Left forelimb (tissue), 1 donor: ENCODE measurements at regions not wholly inside any gene's neighbourhood (a gene's known extent, or its start where the extent isn't known, plus 50 kb on each side); places are given as distances from the start of the nearest gene placed in this dataset.
"Not testable (repeated sequence)": the region's sequence is repeated elsewhere in the genome, so short reads cannot be mapped to it uniquely, and the experiment has no call there.

Experiments
- DNase-seq: peaks from one replicate; pipeline ENCODE4 v3.0.0-alpha.2; 2018; ENCODE audit warnings: low spot score

GRCh38 chr20:61092251-61092650 lies 159.8 kb upstream of the CDH4 start:
- DNase-seq = no peak

- DNase-seq = no peak
Observed at GRCh38 chr20:61094581-61094980, 157.5 kb upstream of the CDH4 start.

- no peak for DNase-seq
Observed at GRCh38 chr20:61096463-61096862, 155.6 kb upstream of the CDH4 start.

GRCh38 chr20:61099806-61100205 lies 152.3 kb upstream of the CDH4 start:
- DNase-seq = peak; percentile 78

- no peak for DNase-seq
Observed at GRCh38 chr20:61100489-61100888, 151.6 kb upstream of the CDH4 start.

GRCh38 chr20:61101321-61101720 lies 150.7 kb upstream of the CDH4 start:
- DNase-seq = not testable (repeated sequence)

GRCh38 chr20:61104232-61104631 lies 147.8 kb upstream of the CDH4 start:
- DNase-seq = no peak

GRCh38 chr20:61105395-61105794 lies 146.7 kb upstream of the CDH4 start:
- DNase-seq = no peak

- no peak for DNase-seq
Observed at GRCh38 chr20:61106438-61106837, 145.6 kb upstream of the CDH4 start.

GRCh38 chr20:61109221-61109805 lies 142.7 kb upstream of the CDH4 start:
- no peak for DNase-seq

GRCh38 chr20:61112515-61112914 lies 139.5 kb upstream of the CDH4 start:
- DNase-seq = no peak

- no peak for DNase-seq
Observed at GRCh38 chr20:61113731-61114130, 138.3 kb upstream of the CDH4 start.

GRCh38 chr20:61114493-61115175 lies 137.4 kb upstream of the CDH4 start:
- no peak for DNase-seq

GRCh38 chr20:61115364-61116065 lies 136.5 kb upstream of the CDH4 start:
- DNase-seq = no peak

- no peak for DNase-seq
Observed at GRCh38 chr20:61117725-61118124, 134.3 kb upstream of the CDH4 start.

GRCh38 chr20:61118429-61119224 lies 133.4 kb upstream of the CDH4 start:
- DNase-seq = no peak

GRCh38 chr20:61119273-61119672 lies 132.8 kb upstream of the CDH4 start:
- no peak for DNase-seq

- DNase-seq = no peak
Observed at GRCh38 chr20:61119794-61120410, 132.2 kb upstream of the CDH4 start.

- no peak for DNase-seq
Observed at GRCh38 chr20:61120595-61121515, 131.2 kb upstream of the CDH4 start.

- DNase-seq = no peak
Observed at GRCh38 chr20:61121661-61122060, 130.4 kb upstream of the CDH4 start.

- DNase-seq = no peak
Observed at GRCh38 chr20:61123286-61123685, 128.8 kb upstream of the CDH4 start.
